AG04450 (cell line): ENCODE measurements at regions not wholly inside any gene's neighbourhood (a gene's known extent, or its start where the extent isn't known, plus 50 kb on each side); places are given as distances from the start of the nearest gene placed in this dataset.

Source experiments
- CTCF ChIA-PET: fragments of 300-600, 350-600 bp; formaldehyde crosslinking; extraction: SDS; loops from one replicate; lab custom pipeline; 2022; ENCODE audit warnings: antibody characterized with exemption, inconsistent platforms; lab: Charles Lee
- POLR2A ChIA-PET: fragments of 350-600 bp; formaldehyde crosslinking; extraction: SDS; loops from one replicate; lab custom pipeline; 2021; ENCODE audit warnings: antibody characterized with exemption, inconsistent platforms; lab: Yijun Ruan, JAX
- DNase-seq: peaks from one replicate; pipeline ENCODE4 v3.0.0-alpha.2; 2011; ENCODE audit warnings: low read depth, low spot score
- H3K27ac ChIP-seq: one replicate; pipeline ENCODE4 v1.5.1; 2012; ENCODE audit warnings: low read depth, low read length, control low read depth
- H3K27me3 ChIP-seq: one replicate; pipeline ENCODE4 v1.6.0; 2012; ENCODE audit warnings: low read length; ENCODE audit not compliant: control insufficient read depth, insufficient read depth
- H3K4me3 ChIP-seq: 2 replicates; pipeline ENCODE4 v1.5.1; 2011; ENCODE audit warnings: mild to moderate bottlenecking, low read depth, low read length, control low read depth
- H3K9me3 ChIP-seq: 2 replicates; pipeline ENCODE4 v1.5.1; 2012; ENCODE audit warnings: low read length; ENCODE audit not compliant: control insufficient read depth, insufficient read depth
- TF ChIP-seq, protein P1 (sequence below): IDR thresholded peaks from 2 replicates; pipeline ENCODE4 v1.5.1; 2011; ENCODE audit warnings: low read depth, low read length, control low read depth, inconsistent platforms

GRCh38 chr6:104183816-104184435 is 675.8 kb downstream of the HACE1 start:
- DNase-seq: no peak
- TF ChIP-seq, protein P1, sequence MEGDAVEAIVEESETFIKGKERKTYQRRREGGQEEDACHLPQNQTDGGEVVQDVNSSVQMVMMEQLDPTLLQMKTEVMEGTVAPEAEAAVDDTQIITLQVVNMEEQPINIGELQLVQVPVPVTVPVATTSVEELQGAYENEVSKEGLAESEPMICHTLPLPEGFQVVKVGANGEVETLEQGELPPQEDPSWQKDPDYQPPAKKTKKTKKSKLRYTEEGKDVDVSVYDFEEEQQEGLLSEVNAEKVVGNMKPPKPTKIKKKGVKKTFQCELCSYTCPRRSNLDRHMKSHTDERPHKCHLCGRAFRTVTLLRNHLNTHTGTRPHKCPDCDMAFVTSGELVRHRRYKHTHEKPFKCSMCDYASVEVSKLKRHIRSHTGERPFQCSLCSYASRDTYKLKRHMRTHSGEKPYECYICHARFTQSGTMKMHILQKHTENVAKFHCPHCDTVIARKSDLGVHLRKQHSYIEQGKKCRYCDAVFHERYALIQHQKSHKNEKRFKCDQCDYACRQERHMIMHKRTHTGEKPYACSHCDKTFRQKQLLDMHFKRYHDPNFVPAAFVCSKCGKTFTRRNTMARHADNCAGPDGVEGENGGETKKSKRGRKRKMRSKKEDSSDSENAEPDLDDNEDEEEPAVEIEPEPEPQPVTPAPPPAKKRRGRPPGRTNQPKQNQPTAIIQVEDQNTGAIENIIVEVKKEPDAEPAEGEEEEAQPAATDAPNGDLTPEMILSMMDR: no peak
- no peak overlapping the region for H3K4me3 ChIP-seq
- H3K9me3 ChIP-seq: peaks cover 30% of the 10 kb centered on the region
- ChIA-PET CTCF (no interaction called here), POLR2A (no interaction called here)
- no peak overlapping the region for H3K27ac ChIP-seq
- no peaks in the 10 kb centered on the region for H3K27me3 ChIP-seq

- DNase-seq: no peak
- Histone ChIP-seq H3K4me3 (no peak overlapping the region), H3K27me3 (no peaks in the 10 kb centered on the region), H3K9me3 (peaks cover 26% of the 10 kb centered on the region), H3K27ac (no peak overlapping the region)
- ChIA-PET POLR2A (no interaction called here), CTCF (no interaction called here)
- TF ChIP-seq, protein P1: no peak
Observed at GRCh38 chr6:104182811-104183210, 676.9 kb downstream of the HACE1 start.

GRCh38 chr6:104173668-104174067 is 686.1 kb downstream of the HACE1 start:
- ChIA-PET CTCF (no interaction called here), POLR2A (no interaction called here)
- no peak for DNase-seq
- TF ChIP-seq, protein P1: no peak
- H3K27ac ChIP-seq: no peak overlapping the region
- H3K4me3 ChIP-seq: no peak overlapping the region
- H3K9me3 ChIP-seq: no peaks in the 10 kb centered on the region
- H3K27me3 ChIP-seq: no peaks in the 10 kb centered on the region

- H3K27ac ChIP-seq: no peak overlapping the region
- H3K9me3 ChIP-seq: peaks cover 3% of the 10 kb centered on the region; the same call in 1 of the 2 replicates
- no peak for DNase-seq
- ChIA-PET CTCF (no interaction called here), POLR2A (no interaction called here)
- no peaks in the 10 kb centered on the region for H3K27me3 ChIP-seq
- TF ChIP-seq, protein P1: no peak
- no peak overlapping the region for H3K4me3 ChIP-seq
Observed at GRCh38 chr6:104170401-104170800, 689.3 kb downstream of the HACE1 start.

DNA sequence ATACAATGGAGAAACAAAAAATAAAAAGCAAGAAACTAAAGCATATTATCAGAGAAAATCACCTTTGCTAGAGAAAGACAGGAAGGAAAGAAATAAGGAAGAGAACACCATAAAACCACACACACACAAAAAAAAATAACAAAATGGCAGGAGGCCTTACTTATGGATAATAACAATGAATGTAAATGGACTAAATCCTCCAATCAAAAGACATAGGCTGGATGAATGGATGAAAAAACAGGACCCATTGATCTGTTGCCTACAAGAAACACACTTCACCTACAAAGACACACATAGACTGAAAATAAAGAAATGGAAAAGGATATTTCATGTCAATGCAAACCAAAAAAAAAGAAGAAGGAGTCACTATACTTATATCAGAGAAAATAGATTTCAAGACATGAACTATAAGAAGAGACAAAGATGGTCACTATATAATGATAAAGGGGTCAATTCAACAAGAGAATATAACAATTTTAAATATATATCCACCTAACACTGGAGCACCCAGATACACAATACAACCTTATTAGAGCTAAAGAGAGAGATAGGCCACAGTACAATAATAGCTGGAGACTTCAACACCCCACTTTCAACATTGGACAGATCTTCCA is 693.6 kb downstream of the HACE1 start:
- DNase-seq: no peak
- no peak overlapping the region for H3K27ac ChIP-seq
- H3K27me3 ChIP-seq: no peaks in the 10 kb centered on the region
- peaks cover 25% of the 10 kb centered on the region; the same call in 1 of the 2 replicates for H3K9me3 ChIP-seq
- CTCF ChIA-PET: no interaction called here
- TF ChIP-seq, protein P1: no peak
- H3K4me3 ChIP-seq: no peak overlapping the region
- POLR2A ChIA-PET: no interaction called here
